KMS-11 (cell line): ENCODE measurements at regions not wholly inside any gene's neighbourhood (a gene's known extent, or its start where the extent isn't known, plus 50 kb on each side); places are given as distances from the start of the nearest gene placed in this dataset.

Experiments used
- H2AFZ ChIP-seq: fragments of 200-600 bp; sonication (generic); 2 replicates; pipeline ENCODE4 v1.6.1; 2016; ENCODE audit warnings: antibody characterized with exemption, mixed run types, low read depth
- H3K27ac ChIP-seq: fragments of 200-600 bp; sonication (generic); 2 replicates; pipeline ENCODE4 v1.6.1; 2016; ENCODE audit warnings: mild to moderate bottlenecking, mixed run types
- H3K27me3 ChIP-seq: fragments of 200-600 bp; sonication (generic); 2 replicates; pipeline ENCODE4 v1.6.1; 2017; ENCODE audit warnings: mild to moderate bottlenecking, low read depth, mixed run types, moderate library complexity; ENCODE audit not compliant: insufficient read depth
- H3K36me3 ChIP-seq: fragments of 200-600 bp; sonication (generic); 2 replicates; pipeline ENCODE4 v1.6.1; 2017; ENCODE audit warnings: mild to moderate bottlenecking, mixed run types; ENCODE audit not compliant: insufficient read depth
- H3K4me1 ChIP-seq: fragments of 200-600 bp; sonication (generic); 2 replicates; pipeline ENCODE4 v1.6.1; 2016; ENCODE audit warnings: mild to moderate bottlenecking, low read depth, mixed run types; ENCODE audit not compliant: poor library complexity, severe bottlenecking
- H3K4me2 ChIP-seq: fragments of 200-600 bp; sonication (generic); 2 replicates; pipeline ENCODE4 v1.7.0; 2016; ENCODE audit warnings: mild to moderate bottlenecking, mixed run types
- H3K4me3 ChIP-seq: fragments of 200-600 bp; sonication (generic); IDR thresholded peaks from 2 replicates; pipeline ENCODE4 v1.6.1; 2017; ENCODE audit warnings: low read depth, low read length, mixed read lengths; ENCODE audit not compliant: insufficient read depth
- H3K79me2 ChIP-seq: fragments of 200-600 bp; sonication (generic); 2 replicates; pipeline ENCODE4 v1.6.1; 2016; ENCODE audit warnings: low read depth, mixed run types; ENCODE audit not compliant: insufficient read depth
- H3K9ac ChIP-seq: fragments of 200-600 bp; sonication (generic); 2 replicates; pipeline ENCODE4 v1.6.1; 2016; ENCODE audit warnings: mild to moderate bottlenecking, mixed run types
- H4K20me1 ChIP-seq: fragments of 200-600 bp; sonication (generic); 2 replicates; pipeline ENCODE4 v1.6.1; 2016; ENCODE audit warnings: mild to moderate bottlenecking, mixed run types; ENCODE audit not compliant: insufficient read depth
- CTCF ChIP-seq: fragments of 200-600 bp; sonication (generic); conservative IDR thresholded peaks from 2 replicates; pipeline ENCODE4 v1.6.1; 2017; ENCODE audit warnings: low read depth, mild to moderate bottlenecking, antibody characterized with exemption, low read length, moderate library complexity, mixed read lengths

GRCh38 chr5:120927950-120928530, 463.9 kb downstream of the PRR16 start:
- Histone ChIP-seq H3K27me3 (no peaks in the 10 kb centered on the region), H2AFZ (no peak overlapping the region), H3K4me2 (no peak overlapping the region), H3K27ac (no peak overlapping the region), H4K20me1 (no peaks in the 10 kb centered on the region), H3K4me3 (no peak overlapping the region), H3K4me1 (no peaks in the 10 kb centered on the region), H3K36me3 (no peaks in the 10 kb centered on the region), H3K79me2 (no peaks in the 10 kb centered on the region), H3K9ac (no peak overlapping the region)
- no peak for TF ChIP-seq CTCF

GRCh38 chr5:120932480-120932879, 468.4 kb downstream of the PRR16 start:
- Histone ChIP-seq H3K27ac (no peak overlapping the region), H3K79me2 (no peaks in the 10 kb centered on the region), H3K27me3 (no peaks in the 10 kb centered on the region), H3K4me2 (no peak overlapping the region), H3K4me3 (no peak overlapping the region), H4K20me1 (no peaks in the 10 kb centered on the region), H3K4me1 (no peaks in the 10 kb centered on the region), H3K9ac (no peak overlapping the region), H2AFZ (no peak overlapping the region), H3K36me3 (no peaks in the 10 kb centered on the region)
- no peak for TF ChIP-seq CTCF

GRCh38 chr5:120934031-120934430, 469.9 kb downstream of the PRR16 start:
- Histone ChIP-seq H3K36me3 (no peaks in the 10 kb centered on the region), H3K27ac (no peak overlapping the region), H3K9ac (no peak overlapping the region), H3K4me3 (no peak overlapping the region), H3K4me1 (no peaks in the 10 kb centered on the region), H3K27me3 (no peaks in the 10 kb centered on the region), H4K20me1 (no peaks in the 10 kb centered on the region), H3K4me2 (no peak overlapping the region), H2AFZ (no peak overlapping the region), H3K79me2 (no peaks in the 10 kb centered on the region)
- TF ChIP-seq CTCF = no peak

GRCh38 chr5:120936652-120937051, 472.6 kb downstream of the PRR16 start:
- Histone ChIP-seq H3K79me2 (no peaks in the 10 kb centered on the region), H4K20me1 (no peaks in the 10 kb centered on the region), H3K36me3 (no peaks in the 10 kb centered on the region), H3K4me2 (no peak overlapping the region), H3K27me3 (no peaks in the 10 kb centered on the region), H3K9ac (no peak overlapping the region), H3K27ac (no peak overlapping the region), H3K4me3 (no peak overlapping the region), H3K4me1 (no peaks in the 10 kb centered on the region), H2AFZ (no peak overlapping the region)
- TF ChIP-seq CTCF = no peak
